ENCODE measurements at regions not wholly inside any gene's neighbourhood (a gene's known extent, or its start where the extent isn't known, plus 50 kb on each side); places are given as distances from the start of the nearest gene placed in this dataset.

DNA sequence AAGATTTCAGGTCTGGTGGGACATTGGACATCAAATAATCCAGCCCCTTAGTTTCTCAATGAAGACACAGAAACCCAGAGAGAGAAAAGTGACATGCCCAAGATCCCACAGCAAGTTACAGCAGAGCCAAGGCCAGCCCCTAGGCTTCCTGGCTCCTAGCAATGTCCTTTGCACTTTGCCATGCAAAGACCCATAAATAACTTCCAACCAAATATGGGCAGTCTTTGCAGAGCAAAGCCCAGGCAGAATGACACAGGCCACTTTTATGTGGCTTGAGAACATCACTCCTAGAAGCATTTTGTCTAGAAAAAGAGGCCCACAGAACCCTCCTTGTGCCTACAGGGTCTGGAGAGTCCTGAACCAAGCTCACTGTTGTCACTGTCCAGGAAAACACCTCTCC, 78.1 kb upstream of the ATP6AP2 start:
- H3K27me3 Mint-ChIP-seq = no peaks in the 10 kb centered on the region
- no peak overlapping the region for H3K4me3 Mint-ChIP-seq
- no peak overlapping the region for H3K27ac Mint-ChIP-seq

DNA sequence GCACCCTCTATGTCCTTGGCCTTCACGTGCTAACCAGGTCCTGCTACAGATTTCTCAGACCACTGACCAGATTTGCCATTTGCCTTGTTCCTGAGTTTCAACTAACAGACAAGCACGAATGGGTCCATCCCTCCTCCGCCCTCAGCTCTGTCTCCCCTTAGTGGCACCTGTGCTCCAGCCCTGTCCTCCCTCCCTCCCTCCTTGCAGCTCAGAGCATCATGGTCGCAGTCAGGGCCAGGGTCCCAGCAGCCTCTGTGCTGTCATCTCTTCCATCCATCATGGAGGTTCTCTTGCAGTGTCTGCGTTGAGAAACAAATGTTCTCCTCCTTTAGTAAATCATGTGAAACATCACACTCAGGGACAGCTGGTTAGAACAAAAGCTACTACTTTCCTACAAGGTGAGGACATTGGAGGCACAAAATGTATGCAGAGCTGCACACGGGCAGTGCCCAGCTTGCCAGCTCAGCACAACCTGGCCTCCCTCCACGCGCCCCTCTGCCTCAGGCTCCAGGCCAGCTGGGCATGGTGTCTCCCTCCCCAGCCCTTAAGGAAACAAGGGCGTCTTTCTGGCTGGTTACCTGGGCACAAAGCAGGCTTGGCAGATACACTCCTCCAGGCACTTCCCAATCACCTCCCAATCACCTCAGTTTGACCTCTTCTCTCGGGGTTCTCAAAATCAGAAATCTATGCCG, 79.5 kb upstream of the ATP6AP2 start:
- H3K4me1 Mint-ChIP-seq (ENCODE audit: low read depth) = no peaks in the 10 kb centered on the region

More for the DNA sequence above, 78.1 kb upstream of the ATP6AP2 start:
- no peaks in the 10 kb centered on the region for H3K36me3 Mint-ChIP-seq (ENCODE audit: low read depth)
- H3K9me3 Mint-ChIP-seq = no peaks in the 10 kb centered on the region
- no peaks in the 10 kb centered on the region for H3K4me1 Mint-ChIP-seq (ENCODE audit: low read depth)

DNA sequence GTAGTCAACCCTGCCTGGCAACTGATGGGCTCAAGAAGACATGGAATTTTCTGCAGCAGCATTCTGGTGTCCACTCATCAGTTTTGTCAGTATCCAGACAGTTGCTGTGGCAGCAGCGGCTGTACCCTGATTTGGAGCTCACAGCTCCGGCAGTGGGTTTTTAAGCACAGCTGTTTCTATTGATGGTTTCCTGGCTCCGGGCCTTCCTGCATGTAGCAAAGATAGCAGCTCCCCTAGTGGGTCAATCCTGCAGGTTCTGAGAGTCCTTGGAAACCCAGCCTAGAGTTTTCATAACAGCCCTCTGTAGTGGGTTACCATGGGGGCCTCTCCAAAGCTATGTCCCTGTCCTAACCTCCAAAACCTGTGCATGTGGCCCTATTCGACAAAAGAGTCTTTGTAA, 84.0 kb upstream of the ATP6AP2 start:
- no peaks in the 10 kb centered on the region for H3K27me3 Mint-ChIP-seq
- H3K4me1 Mint-ChIP-seq (ENCODE audit: low read depth) = no peaks in the 10 kb centered on the region
- H3K9me3 Mint-ChIP-seq = no peaks in the 10 kb centered on the region
- no peak overlapping the region for H3K4me3 Mint-ChIP-seq
- no peak overlapping the region for H3K27ac Mint-ChIP-seq
- H3K36me3 Mint-ChIP-seq (ENCODE audit: low read depth) = no peaks in the 10 kb centered on the region

More for the DNA sequence above, 79.5 kb upstream of the ATP6AP2 start:
- H3K27me3 Mint-ChIP-seq = no peaks in the 10 kb centered on the region
- no peaks in the 10 kb centered on the region for H3K36me3 Mint-ChIP-seq (ENCODE audit: low read depth)
- H3K4me3 Mint-ChIP-seq = no peak overlapping the region
- no peaks in the 10 kb centered on the region for H3K9me3 Mint-ChIP-seq
- H3K27ac Mint-ChIP-seq = no peak overlapping the region

DNA sequence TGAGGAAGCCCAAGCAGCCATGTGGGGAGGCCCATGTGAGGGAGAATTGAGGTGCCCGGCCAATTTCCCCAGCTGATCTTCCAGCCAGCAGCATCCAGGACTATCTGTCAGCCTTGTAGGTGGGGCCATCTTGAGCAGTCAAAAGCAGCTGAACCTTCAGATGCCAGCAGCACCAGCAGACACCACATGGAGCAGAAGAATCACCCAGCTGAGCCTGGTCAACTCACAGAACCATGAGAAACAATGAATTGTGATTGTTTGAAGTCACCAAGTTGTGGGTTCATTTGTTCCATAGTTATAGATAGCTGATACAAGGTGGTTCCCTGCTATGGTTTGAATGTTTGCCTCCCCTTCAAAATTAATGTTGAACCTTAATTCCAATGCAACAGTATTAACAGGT, 85.1 kb upstream of the ATP6AP2 start:
- H3K36me3 Mint-ChIP-seq (ENCODE audit: low read depth) = no peaks in the 10 kb centered on the region

DNA sequence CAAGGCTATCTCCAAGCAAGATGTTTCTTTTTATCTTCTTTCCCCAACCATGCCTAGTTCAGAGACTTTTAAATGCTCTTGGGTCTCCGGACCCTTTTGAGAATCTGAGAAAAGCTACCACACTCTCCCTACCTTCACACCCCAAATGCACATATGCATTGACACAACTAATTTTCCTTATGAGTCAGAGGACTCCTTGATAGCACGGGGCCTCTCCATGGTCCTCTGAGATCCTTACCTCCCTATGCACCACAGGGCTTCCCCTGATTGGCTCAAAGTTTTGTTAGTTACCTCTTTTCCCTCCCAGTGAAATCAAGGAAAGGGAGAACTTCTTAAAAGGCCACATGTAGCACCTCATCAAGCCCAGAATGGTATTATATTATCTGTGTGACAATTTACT, 86.8 kb upstream of the ATP6AP2 start:
- no peaks in the 10 kb centered on the region for H3K36me3 Mint-ChIP-seq (ENCODE audit: low read depth)
- H3K9me3 Mint-ChIP-seq = no peaks in the 10 kb centered on the region
- H3K27me3 Mint-ChIP-seq = no peaks in the 10 kb centered on the region
- no peak overlapping the region for H3K27ac Mint-ChIP-seq
- H3K4me1 Mint-ChIP-seq (ENCODE audit: low read depth) = no peaks in the 10 kb centered on the region
- H3K4me3 Mint-ChIP-seq = no peak overlapping the region

More for the DNA sequence above, 85.1 kb upstream of the ATP6AP2 start:
- H3K27me3 Mint-ChIP-seq = no peaks in the 10 kb centered on the region
- H3K27ac Mint-ChIP-seq = no peak overlapping the region
- H3K9me3 Mint-ChIP-seq = no peaks in the 10 kb centered on the region
- no peak overlapping the region for H3K4me3 Mint-ChIP-seq
- H3K4me1 Mint-ChIP-seq (ENCODE audit: low read depth) = no peaks in the 10 kb centered on the region

DNA sequence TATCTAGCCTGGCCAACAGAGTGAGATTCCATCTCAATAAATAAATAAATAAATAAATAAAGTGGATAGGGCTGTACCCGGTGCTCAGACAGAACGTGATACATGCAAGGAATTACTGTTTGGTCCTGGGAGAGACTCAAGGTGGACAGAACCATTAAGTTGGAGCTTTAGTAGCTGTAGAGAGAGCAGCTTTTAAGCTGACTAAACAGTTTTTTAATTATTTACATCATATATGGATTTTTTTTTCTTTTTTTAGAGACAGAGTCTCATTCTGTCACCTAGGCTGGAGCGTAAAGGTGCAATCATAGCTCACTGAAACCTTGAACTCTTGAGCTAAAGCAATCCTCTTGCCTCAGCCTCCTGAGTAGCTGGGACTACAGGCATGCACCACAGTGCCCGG, 92.5 kb upstream of the ATP6AP2 start:
- H3K4me3 Mint-ChIP-seq = no peak overlapping the region
- peaks cover 3% of the 10 kb centered on the region for H3K9me3 Mint-ChIP-seq
- H3K36me3 Mint-ChIP-seq (ENCODE audit: low read depth) = no peaks in the 10 kb centered on the region
- no peaks in the 10 kb centered on the region for H3K4me1 Mint-ChIP-seq (ENCODE audit: low read depth)
- no peaks in the 10 kb centered on the region for H3K27me3 Mint-ChIP-seq
- no peak overlapping the region for H3K27ac Mint-ChIP-seq

DNA sequence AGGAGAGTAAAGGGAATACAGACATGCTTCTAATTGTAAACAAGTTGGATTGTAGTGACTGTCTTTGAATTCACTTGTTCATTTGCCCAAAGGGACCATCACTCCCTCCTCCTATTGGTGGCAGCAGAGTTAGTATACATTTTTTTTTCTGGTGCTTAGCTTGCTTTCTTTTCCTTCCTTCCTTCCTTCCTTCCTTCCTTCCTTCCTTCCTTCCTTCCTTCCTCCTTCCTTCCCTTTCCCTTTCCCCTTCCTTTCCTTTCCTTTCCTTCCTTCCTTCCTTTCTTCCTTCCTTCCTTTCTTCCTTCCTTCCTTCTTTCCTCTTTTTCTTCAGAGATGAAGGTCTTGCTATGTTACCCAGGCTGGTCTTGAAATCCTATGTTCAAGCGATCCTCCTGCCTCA, 94.8 kb upstream of the ATP6AP2 start:
- Mint-ChIP-seq H3K4me3 (no peak overlapping the region), H3K27ac (no peak overlapping the region), H3K27me3 (no peaks in the 10 kb centered on the region), H3K36me3 (ENCODE audit: low read depth) (no peaks in the 10 kb centered on the region), H3K4me1 (ENCODE audit: low read depth) (no peaks in the 10 kb centered on the region), H3K9me3 (peaks cover 3% of the 10 kb centered on the region)

DNA sequence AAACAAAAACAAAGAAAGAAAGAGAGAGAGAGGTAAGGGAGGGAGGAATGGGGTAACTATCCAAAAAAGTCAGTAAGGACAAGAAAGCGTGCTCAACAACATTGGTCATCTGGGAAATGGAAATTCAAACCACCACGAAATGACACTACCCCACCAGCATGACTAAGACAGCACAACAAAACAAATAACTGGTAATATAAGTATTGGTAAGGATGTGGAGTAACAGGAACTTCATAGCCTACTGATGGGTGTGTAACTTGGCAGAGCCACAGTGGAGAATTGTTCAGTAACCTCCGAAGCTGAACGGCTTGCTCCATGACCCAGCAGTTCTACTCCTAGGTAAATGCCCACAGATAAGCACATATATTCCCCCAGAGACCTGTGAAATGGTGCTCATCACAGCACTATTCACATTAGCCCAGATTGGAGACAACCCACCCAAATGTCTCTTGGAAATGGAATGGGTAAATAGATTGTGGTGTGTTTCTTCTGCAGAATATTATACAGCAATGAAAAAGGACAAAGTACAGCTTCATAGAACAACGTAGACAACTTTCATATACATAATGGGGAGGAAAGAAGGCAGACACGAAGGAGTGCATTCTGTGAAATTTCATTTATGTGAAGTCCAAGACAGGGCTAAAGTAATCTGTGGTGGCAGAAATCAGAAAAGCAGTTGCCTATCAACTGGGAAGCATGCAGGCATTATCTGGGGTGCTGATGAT, 95.5 kb upstream of the ATP6AP2 start:
- no peaks in the 10 kb centered on the region for H3K4me1 Mint-ChIP-seq (ENCODE audit: low read depth)
- H3K4me3 Mint-ChIP-seq = no peak overlapping the region
- no peaks in the 10 kb centered on the region for H3K27me3 Mint-ChIP-seq
- no peaks in the 10 kb centered on the region for H3K36me3 Mint-ChIP-seq (ENCODE audit: low read depth)
- H3K9me3 Mint-ChIP-seq = peaks cover 3% of the 10 kb centered on the region
- H3K27ac Mint-ChIP-seq = no peak overlapping the region

DNA sequence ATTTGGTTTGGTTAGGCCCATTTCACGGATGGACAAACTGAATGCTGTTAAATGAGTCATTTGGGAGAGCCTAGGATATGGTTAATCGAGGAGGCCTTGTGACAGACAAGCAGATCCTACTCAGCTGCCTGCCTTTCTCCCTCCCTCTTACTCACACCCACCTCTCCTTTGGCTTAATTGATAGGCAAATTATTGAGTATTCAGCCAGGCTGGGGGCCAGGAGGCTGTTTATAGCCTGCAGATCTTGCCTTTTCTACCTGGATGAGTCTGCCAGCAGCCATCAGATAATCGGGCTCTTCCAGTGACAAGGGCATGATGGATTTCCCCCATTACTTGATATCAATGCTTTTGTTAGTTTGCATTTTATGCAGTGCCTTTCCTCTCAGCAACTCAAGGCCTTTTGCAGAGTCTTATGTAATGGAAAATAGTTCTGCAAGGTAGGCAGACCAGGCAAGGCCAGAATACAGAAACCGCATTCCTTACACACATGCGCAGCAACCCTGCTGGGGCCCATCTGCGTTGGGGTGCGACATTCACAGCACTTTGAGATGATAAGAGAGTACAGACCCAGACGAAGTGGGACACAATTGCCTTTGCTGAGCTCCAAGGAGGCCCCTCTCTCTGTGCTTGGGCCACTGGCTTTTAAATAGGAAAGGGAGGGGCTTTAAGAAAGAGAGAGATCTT, 96.2 kb upstream of the ATP6AP2 start:
- Mint-ChIP-seq H3K4me1 (ENCODE audit: low read depth) (no peaks in the 10 kb centered on the region), H3K4me3 (no peak overlapping the region), H3K27me3 (no peaks in the 10 kb centered on the region), H3K27ac (no peak overlapping the region), H3K36me3 (ENCODE audit: low read depth) (no peaks in the 10 kb centered on the region), H3K9me3 (peaks cover 3% of the 10 kb centered on the region)

DNA sequence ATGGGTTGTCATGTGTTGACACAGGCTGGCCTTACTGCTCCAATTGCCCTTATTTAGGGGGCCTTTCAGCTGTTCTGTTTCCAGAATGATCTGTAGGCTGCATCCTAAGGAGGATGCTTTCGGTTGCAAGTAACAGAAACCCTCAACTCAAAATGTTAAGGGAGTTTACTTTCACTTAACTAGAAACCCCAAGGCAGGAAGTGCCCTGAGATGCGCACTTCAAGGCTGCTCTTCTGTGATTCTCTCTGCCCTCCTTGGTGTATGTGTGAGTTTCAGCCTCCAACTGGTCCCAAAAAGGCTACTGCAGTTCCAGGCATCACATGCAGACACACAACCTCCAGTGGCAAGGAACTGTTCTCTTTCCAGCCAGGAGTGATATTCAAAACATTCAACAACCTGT, 97.3 kb upstream of the ATP6AP2 start:
- Mint-ChIP-seq H3K36me3 (ENCODE audit: low read depth) (no peaks in the 10 kb centered on the region), H3K9me3 (peaks cover 3% of the 10 kb centered on the region), H3K27ac (no peak overlapping the region), H3K4me3 (no peak overlapping the region), H3K4me1 (ENCODE audit: low read depth) (peaks cover 5% of the 10 kb centered on the region), H3K27me3 (no peaks in the 10 kb centered on the region)

DNA sequence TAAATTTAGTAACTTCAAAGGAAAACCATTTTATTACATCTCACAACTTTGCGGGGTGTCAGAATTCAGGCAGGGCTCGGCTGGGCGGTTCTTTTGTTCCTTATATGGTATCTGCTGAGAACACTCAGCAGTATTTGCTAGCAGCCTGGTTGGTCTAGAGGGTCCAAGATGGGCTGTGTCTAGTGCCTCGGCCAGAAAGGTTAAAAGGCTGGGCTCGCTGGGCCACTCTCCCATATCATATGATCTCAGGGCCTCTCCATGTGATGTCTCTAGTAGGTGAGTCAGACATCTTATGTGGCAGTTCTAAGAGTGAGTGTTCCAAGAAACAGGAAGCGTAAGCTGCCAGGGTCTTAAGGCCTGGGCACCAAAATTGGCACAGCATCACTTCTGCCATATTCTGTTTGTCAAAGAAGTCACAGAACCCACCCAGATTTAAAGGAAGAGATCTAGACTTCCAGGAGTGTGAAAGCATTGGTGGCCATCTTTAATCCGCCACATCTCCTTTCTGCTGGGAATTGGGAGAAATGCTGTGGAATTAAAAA, 100.9 kb upstream of the ATP6AP2 start:
- Mint-ChIP-seq H3K27ac (no peak overlapping the region), H3K27me3 (no peaks in the 10 kb centered on the region), H3K9me3 (no peaks in the 10 kb centered on the region), H3K36me3 (ENCODE audit: low read depth) (no peaks in the 10 kb centered on the region), H3K4me1 (ENCODE audit: low read depth) (peaks cover 20% of the 10 kb centered on the region), H3K4me3 (no peak overlapping the region)

DNA sequence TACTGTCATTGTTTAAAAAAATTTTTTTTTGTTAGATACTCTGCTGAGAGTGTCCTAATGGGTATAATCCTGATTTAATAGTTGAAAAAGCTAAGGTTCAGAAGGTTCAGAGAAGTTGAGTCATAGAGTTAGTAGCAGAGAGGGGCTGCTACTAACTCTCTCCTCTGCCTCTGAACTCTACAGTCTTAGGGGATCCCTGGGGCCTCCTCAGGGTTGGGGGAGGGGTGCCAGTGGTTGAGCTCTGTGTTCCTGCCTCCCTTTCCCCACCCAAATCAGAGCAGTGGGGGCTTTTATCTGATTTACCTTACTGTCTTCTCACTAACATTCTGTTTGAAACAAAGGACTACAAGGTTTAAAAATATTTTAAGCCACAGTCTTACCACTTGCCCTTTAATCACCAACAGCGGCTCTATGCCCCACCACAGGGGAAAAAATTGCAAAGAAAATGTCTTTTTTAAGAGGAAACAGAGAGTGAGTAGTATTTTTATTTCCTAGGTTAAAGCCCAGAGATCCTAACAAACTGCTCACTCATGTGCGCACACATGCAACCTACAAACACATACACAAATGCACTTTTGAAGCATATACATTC, 102.2 kb upstream of the ATP6AP2 start:
- no peak overlapping the region for H3K27ac Mint-ChIP-seq
- no peaks in the 10 kb centered on the region for H3K9me3 Mint-ChIP-seq
- no peaks in the 10 kb centered on the region for H3K27me3 Mint-ChIP-seq
- H3K4me1 Mint-ChIP-seq (ENCODE audit: low read depth) = peaks cover 26% of the 10 kb centered on the region
- no peaks in the 10 kb centered on the region for H3K36me3 Mint-ChIP-seq (ENCODE audit: low read depth)
- H3K4me3 Mint-ChIP-seq = no peak overlapping the region

DNA sequence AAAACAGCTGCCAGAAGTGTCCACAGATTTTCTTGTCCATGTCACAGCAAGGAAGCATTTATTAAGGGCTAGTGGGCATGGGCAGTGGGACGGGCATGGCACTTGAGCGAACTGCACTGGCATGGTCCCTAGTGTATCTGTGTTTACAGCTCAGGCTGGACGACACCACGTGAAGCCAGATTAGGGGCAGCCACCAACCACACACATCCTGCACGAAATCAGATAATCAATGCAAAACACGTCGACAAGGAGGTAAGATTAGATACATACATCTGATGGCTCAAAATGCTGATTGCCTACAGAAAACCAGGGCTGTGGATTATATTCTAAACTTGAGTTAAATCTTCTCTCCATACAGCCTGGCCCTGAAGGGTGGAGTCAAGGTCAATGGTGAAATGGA, 103.8 kb upstream of the ATP6AP2 start:
- no peaks in the 10 kb centered on the region for H3K36me3 Mint-ChIP-seq (ENCODE audit: low read depth)
- no peak overlapping the region for H3K4me3 Mint-ChIP-seq
- H3K27me3 Mint-ChIP-seq = peaks cover 5% of the 10 kb centered on the region
- H3K27ac Mint-ChIP-seq = no peak overlapping the region
- no peaks in the 10 kb centered on the region for H3K9me3 Mint-ChIP-seq
- H3K4me1 Mint-ChIP-seq (ENCODE audit: low read depth) = peaks cover 41% of the 10 kb centered on the region

DNA sequence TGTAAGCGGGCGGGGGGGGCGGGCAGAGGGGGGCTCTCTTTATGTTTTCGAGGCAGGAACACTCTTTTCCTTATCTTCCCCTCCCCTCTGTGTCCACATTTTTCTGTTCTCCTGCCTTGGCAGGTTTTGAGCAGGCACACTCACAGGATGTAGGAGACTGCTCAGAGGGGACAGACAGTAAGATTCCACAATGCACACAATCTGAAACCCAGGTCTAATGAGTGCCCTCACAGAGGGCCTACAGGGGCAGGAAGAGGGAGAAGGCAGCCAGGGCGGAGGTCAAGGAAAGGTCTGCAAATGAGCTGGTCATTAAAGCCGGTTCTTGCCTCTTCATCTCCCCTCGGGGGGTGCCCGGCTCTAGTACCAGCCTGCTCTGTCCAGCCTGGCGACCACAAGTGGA, 106.1 kb upstream of the ATP6AP2 start:
- Mint-ChIP-seq H3K27me3 (peaks cover 9% of the 10 kb centered on the region), H3K9me3 (no peaks in the 10 kb centered on the region), H3K4me1 (ENCODE audit: low read depth) (peaks cover 46% of the 10 kb centered on the region), H3K4me3 (no peak overlapping the region), H3K27ac (no peak overlapping the region), H3K36me3 (ENCODE audit: low read depth) (no peaks in the 10 kb centered on the region)

DNA sequence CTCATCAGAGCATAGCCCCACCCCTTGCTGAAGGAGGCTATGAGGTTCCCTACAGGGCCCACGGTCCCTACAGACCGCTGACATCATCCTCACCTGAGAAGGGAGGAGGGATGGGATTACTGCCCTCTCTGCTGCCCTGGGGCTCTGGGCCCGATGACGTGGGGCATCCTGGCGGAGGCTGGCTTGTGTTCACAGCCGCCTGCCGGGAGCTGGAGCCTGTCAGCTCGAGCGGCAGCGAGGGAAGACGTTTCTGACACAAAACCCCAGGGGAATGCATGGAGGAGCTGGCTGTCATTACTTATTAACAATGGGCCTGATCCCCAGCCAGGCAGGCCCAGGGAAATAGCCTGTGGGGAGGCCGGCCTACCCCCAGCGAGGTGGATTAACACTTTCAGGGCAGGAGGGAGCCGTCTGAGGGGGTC, 106.6 kb upstream of the ATP6AP2 start:
- H3K4me3 Mint-ChIP-seq = no peak overlapping the region

More for the DNA sequence above, 106.6 kb upstream of the ATP6AP2 start:
- Mint-ChIP-seq H3K36me3 (ENCODE audit: low read depth) (no peaks in the 10 kb centered on the region), H3K27ac (no peak overlapping the region), H3K27me3 (peaks cover 9% of the 10 kb centered on the region), H3K9me3 (no peaks in the 10 kb centered on the region), H3K4me1 (ENCODE audit: low read depth) (peaks cover 46% of the 10 kb centered on the region)

Data from stimulated activated naive CD8-positive, alpha-beta T cell treated with anti-CD3 and anti-CD28 coated beads, Interleukin-15, Interleukin-2, amounts not matched to agents 100 ng/mL and 50 ng/mL, for 24 hours (primary cell).